ENCODE measurements at regions not wholly inside any gene's neighbourhood (a gene's known extent, or its start where the extent isn't known, plus 50 kb on each side); places are given as distances from the start of the nearest gene placed in this dataset.

GRCh38 chr3:69451594-69451993 lies 65.7 kb upstream of the FRMD4B start:
- no peak overlapping the region for H3K4me3 ChIP-seq (ENCODE audit: control insufficient read depth, low read depth, low read length)
- TF ChIP-seq CTCF (conservative IDR thresholded peaks at IDR 0.05; ENCODE audit: control insufficient read depth, insufficient read depth, low read depth, low read length) = peak; percentile 22
- no peak for DNase-seq (ENCODE audit: low read depth)

DNA sequence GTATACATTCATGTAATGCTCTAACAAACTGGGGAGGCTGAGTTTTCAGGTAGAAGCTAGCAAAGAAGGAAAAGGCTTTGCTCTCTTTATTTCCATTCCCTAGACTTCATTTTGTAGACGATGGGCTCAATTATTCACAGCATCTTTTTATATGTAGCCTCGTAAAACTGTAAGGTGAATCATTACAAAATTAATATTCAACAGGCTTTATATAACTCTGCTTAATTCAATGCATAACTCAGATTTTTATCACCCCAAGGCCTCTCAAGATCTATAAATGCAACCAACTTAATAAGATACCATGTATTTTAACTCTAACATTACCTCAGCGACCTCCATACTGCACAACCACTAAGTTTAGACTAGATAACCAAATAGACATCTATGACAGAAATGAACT lies 63.0 kb upstream of the FRMD4B start:
- no peak overlapping the region for H3K4me3 ChIP-seq (ENCODE audit: control insufficient read depth, low read depth, low read length)
- DNase-seq (ENCODE audit: low read depth) = no peak
- TF ChIP-seq CTCF (conservative IDR thresholded peaks at IDR 0.05; ENCODE audit: control insufficient read depth, insufficient read depth, low read depth, low read length) = no peak

GRCh38 chr3:69446402-69447072 lies 60.6 kb upstream of the FRMD4B start:
- H3K4me3 ChIP-seq (ENCODE audit: control insufficient read depth, low read depth, low read length) = no peak overlapping the region
- TF ChIP-seq CTCF (conservative IDR thresholded peaks at IDR 0.05; ENCODE audit: control insufficient read depth, insufficient read depth, low read depth, low read length) = no peak
- DNase-seq (ENCODE audit: low read depth) = no peak

DNA sequence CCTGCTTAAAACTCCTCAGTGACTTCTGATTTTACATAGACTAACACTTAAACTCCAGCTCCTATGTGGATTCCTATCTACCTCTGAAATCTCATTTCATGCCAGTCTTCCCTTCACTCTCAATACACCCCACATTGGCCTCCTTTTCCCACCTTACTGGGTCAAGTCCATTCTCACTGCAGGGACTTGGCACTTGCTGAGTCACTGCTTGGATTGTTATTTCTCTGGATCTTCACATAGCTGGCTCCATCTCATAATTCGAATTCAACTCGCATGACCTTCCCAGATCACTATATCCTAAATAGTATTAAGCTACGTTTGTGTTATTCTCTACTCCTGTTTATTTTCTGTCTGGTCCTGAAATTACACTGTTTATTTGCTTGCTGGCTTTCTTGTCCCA lies 59.6 kb upstream of the FRMD4B start:
- no peak for DNase-seq (ENCODE audit: low read depth)
- TF ChIP-seq CTCF (conservative IDR thresholded peaks at IDR 0.05; ENCODE audit: control insufficient read depth, insufficient read depth, low read depth, low read length) = no peak
- no peak overlapping the region for H3K4me3 ChIP-seq (ENCODE audit: control insufficient read depth, low read depth, low read length)

DNA sequence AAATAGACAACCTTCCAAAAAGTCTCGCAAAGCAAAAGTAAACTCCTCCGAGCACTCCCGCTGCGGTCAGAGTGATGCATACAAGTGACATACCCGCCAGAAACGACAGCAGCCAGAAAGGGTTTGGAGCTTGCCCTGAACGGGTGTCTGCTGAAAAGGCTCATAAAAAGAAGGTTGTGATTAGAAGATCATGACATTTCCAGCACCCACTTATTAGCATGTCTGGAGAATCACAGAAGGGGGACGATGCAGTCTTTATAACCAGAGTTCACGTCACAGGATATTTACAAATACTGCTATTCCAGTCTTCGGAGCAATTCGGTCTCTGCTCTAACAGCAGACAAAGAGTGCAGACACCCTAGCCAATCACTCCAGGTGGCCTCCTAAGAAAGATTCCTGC lies 59.1 kb upstream of the FRMD4B start:
- no peak for TF ChIP-seq CTCF (conservative IDR thresholded peaks at IDR 0.05; ENCODE audit: control insufficient read depth, insufficient read depth, low read depth, low read length)
- H3K4me3 ChIP-seq (ENCODE audit: control insufficient read depth, low read depth, low read length) = peak overlapping the region; percentile 34

DNA sequence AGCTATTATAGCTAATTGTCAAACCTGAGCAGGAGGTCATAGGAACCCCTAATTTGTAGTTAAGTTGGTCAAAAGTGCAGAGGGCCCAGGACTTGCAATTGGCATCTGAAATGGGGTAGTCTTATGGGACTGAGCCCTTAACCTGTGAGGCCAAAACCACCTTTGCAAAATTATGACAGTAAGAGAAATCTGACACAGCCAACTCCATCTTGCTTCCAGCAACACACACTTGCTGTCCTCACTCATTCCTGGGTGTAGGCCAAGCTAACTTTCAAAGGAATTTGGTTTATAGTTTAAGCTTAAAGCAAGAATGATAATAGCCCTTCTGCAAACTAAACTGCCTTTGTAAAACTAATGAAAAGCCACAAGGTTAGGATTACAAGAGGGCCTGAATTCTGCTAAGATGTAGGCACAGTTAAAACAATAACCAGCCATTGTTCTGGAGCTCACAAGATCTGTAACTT lies 57.6 kb upstream of the FRMD4B start:
- TF ChIP-seq CTCF (conservative IDR thresholded peaks at IDR 0.05; ENCODE audit: control insufficient read depth, insufficient read depth, low read depth, low read length) = no peak
- DNase-seq (ENCODE audit: low read depth) = no peak
- H3K4me3 ChIP-seq (ENCODE audit: control insufficient read depth, low read depth, low read length) = no peak overlapping the region

More for the DNA sequence above, 59.1 kb upstream of the FRMD4B start:
- DNase-seq (ENCODE audit: low read depth) = no peak
